Effector memory CD8-positive, alpha-beta T cell (primary cell): ENCODE measurements at regions not wholly inside any gene's neighbourhood (a gene's known extent, or its start where the extent isn't known, plus 50 kb on each side); places are given as distances from the start of the nearest gene placed in this dataset.

Experiments
- ATAC-seq: fragments of 150-1000 bp; cut with Tn5 transposase; replicated peaks from 2 replicates; pipeline ENCODE4 v1.10.0; 2021; ENCODE audit warnings: mild to moderate bottlenecking, moderate library complexity
- DNase-seq, 3 experiments: peaks; one replicate each; pipeline ENCODE4 v3.0.0; 2021
- H3K27ac Mint-ChIP-seq, 2 donors: one replicate each; pipeline ENCODE4 v1.8.0; 2022; ENCODE audit warnings: mild to moderate bottlenecking in 2 of 2, mixed read lengths in 2 of 2, moderate library complexity in 2 of 2
- H3K27me3 Mint-ChIP-seq, 2 donors: one replicate each; pipeline ENCODE4 v1.8.0; 2022; ENCODE audit warnings: mixed read lengths in 2 of 2
- H3K36me3 Mint-ChIP-seq: one replicate; pipeline ENCODE4 v1.8.0; 2022; ENCODE audit warnings: mild to moderate bottlenecking, moderate library complexity, mixed read lengths; ENCODE audit not compliant: insufficient read depth
- H3K4me1 Mint-ChIP-seq, 2 donors: one replicate each; pipeline ENCODE4 v1.8.0; 2022; ENCODE audit warnings: low read depth in 2 of 2, mixed read lengths in 2 of 2
- H3K4me3 Mint-ChIP-seq, 2 donors: one replicate each; pipeline ENCODE4 v1.8.0; 2022; ENCODE audit warnings: mild to moderate bottlenecking in 2 of 2, mixed read lengths in 2 of 2, moderate library complexity in 2 of 2
- H3K9me3 Mint-ChIP-seq, 2 donors: one replicate each; pipeline ENCODE4 v1.8.0; 2022; ENCODE audit warnings: mixed read lengths in 2 of 2

DNA sequence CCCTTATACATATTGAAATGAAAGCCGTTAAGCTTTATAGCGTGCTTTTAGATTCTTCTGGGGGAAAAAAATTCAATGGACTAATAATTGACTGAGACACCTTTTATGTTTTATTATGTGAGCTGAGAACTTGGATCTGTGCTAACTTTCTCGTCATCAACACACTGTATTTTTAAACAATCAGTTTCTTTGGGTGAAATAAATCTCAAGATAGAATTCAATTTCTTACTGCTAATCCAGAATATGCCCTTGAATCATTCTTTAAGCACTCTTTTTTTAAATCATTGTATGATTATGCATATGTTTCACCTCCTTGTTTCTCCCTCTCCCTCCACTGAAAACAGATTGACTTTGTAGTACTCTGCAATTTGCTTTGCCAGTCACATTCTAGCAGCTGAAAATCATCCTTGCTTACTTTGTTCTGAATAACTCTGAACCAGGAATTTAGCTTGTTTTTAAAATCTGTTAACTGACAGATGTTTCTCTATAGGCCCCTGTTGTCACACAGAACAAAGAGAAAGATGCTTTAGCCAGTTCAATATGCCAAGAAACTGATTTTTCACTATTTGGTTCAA, 81.5 kb downstream of the SLIT2 start:
- DNase-seq (no peak), ATAC-seq (no peak)
- Mint-ChIP-seq H3K27ac (no peak overlapping the region), H3K36me3 (no peaks in the 10 kb centered on the region), H3K27me3 (no peaks in the 10 kb centered on the region), H3K4me3 (no peak overlapping the region), H3K4me1 (no peaks in the 10 kb centered on the region), H3K9me3 (peaks cover 6 to 11% of the 10 kb centered on the region in 2 donors)

- H3K9me3 Mint-ChIP-seq, result peaks cover 4 to 6% of the 10 kb centered on the region in 2 donors
- ATAC-seq (no peak), DNase-seq (no peak)
- no peak overlapping the region for H3K4me3 Mint-ChIP-seq
- H3K27ac Mint-ChIP-seq, result no peak overlapping the region
- H3K36me3 Mint-ChIP-seq, result no peaks in the 10 kb centered on the region
- no peaks in the 10 kb centered on the region for H3K4me1 Mint-ChIP-seq
- H3K27me3 Mint-ChIP-seq, result no peaks in the 10 kb centered on the region
These were observed 85.6 kb downstream of the SLIT2 start for GRCh38 chr4:20337261-20337664.

GRCh38 chr4:20338841-20339240, 87.1 kb downstream of the SLIT2 start:
- H3K9me3 Mint-ChIP-seq, result peaks cover 6% of the 10 kb centered on the region in 2 donors
- no peak for DNase-seq

DNA sequence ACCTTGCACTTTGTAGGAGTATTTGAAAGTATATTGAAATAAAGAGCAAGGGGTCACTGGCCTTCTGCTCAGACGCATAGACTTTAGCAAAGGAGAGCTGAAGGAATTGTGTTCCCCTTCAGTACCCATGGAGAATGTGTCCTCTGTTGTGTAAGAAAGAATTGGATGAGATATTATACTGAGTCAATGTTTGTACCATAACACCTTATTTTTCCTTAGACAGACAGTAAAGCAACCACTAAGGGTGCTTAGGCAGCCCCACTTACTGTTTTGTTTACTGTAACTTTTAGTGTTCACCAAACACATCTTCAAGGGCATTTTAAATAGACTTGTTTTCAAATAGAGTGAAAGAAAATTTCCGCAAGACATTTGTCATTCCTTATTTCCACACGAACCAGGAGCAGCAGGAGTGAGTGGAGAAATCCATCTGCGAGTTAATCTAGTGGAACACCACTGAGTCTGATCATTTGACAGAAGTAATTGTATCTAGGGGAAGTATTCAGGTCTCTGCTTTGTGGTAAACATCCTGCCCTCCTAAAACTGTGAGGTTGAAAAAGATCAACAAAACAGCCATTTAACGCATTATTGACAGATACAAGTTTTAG, 89.5 kb downstream of the SLIT2 start:
- ATAC-seq (no peak), DNase-seq (no peak)
- Mint-ChIP-seq H3K27ac (no peak overlapping the region), H3K4me1 (no peaks in the 10 kb centered on the region), H3K4me3 (no peak overlapping the region), H3K36me3 (no peaks in the 10 kb centered on the region), H3K27me3 (no peaks in the 10 kb centered on the region), H3K9me3 (peaks cover 4 to 6% of the 10 kb centered on the region in 2 donors)

More at GRCh38 chr4:20338841-20339240, 87.1 kb downstream of the SLIT2 start:
- Mint-ChIP-seq H3K4me3 (no peak overlapping the region), H3K4me1 (no peaks in the 10 kb centered on the region), H3K27ac (no peak overlapping the region), H3K36me3 (no peaks in the 10 kb centered on the region), H3K27me3 (no peaks in the 10 kb centered on the region)
- no peak for ATAC-seq

- no peaks in the 10 kb centered on the region for H3K4me1 Mint-ChIP-seq
- ATAC-seq (no peak), DNase-seq (no peak)
- peaks cover 0 to 4% of the 10 kb centered on the region in 2 donors for H3K9me3 Mint-ChIP-seq
- no peaks in the 10 kb centered on the region for H3K27me3 Mint-ChIP-seq
- no peak overlapping the region for H3K27ac Mint-ChIP-seq
- no peaks in the 10 kb centered on the region for H3K36me3 Mint-ChIP-seq
- no peak overlapping the region for H3K4me3 Mint-ChIP-seq
These were observed 95.8 kb downstream of the SLIT2 start for GRCh38 chr4:20347531-20347930.

DNA sequence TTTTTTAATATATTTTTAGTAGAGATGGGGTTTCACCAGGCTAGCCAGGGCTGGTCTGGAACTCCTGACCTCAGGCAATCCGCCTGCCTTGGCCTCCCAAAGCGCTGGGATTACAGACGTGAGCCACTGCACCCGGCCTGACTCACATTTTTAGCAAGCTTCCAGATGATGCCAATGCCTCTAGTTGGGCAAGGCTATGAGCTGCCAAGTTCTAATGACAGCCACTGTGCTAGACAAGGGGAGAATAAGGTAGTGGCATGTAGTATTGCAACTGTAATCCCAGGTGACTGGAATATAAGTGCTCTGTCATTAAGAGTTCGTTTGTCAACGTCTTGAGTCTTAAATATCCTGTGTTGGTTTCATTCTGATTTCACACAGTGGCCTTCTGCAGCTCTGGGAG, 96.7 kb downstream of the SLIT2 start:
- H3K27ac Mint-ChIP-seq, result no peak overlapping the region
- peaks cover 0 to 2% of the 10 kb centered on the region in 2 donors for H3K9me3 Mint-ChIP-seq
- ATAC-seq (no peak), DNase-seq (no peak)
- no peaks in the 10 kb centered on the region for H3K36me3 Mint-ChIP-seq
- no peaks in the 10 kb centered on the region for H3K27me3 Mint-ChIP-seq
- H3K4me1 Mint-ChIP-seq, result no peaks in the 10 kb centered on the region
- H3K4me3 Mint-ChIP-seq, result no peak overlapping the region

DNA sequence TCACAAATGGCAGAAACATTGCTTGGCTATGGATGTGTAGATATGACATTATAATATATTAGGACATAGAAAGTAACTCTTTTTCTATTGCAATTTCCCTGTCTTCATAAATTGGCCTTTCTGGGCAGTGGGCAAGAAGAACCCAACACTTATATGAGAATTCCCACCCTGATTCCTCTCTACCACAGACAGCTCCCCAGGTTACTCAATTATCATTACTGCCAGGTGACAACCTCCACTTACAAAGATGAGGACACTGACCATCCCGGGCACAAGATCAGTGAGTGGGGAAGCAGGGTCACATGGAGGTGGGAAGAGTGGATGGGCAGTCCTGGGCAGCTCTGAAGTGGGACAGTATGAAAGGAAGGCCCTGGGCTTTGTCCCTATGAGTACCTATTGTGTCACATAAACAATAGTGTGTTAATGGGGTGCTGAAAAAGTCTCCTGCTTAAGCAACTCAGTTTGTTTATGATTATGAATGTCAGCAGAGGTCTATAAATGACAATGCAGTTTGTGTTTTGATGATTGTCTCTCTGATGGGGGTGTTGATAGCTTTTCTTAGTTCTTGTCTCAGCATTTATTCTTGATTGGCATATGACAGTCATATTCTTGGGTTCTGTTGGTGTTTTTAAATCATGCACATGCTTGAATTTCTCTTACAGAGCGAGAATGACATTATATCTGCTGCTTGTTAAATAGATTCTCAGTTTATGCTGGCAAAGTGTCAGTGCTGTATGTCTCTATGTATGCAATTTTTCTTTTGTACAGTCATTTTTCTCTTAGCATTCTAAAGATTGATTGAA, 99.9 kb downstream of the SLIT2 start:
- Mint-ChIP-seq H3K9me3 (peaks cover 0 to 2% of the 10 kb centered on the region in 2 donors), H3K27me3 (no peaks in the 10 kb centered on the region), H3K4me3 (no peak overlapping the region), H3K27ac (no peak overlapping the region), H3K36me3 (no peaks in the 10 kb centered on the region), H3K4me1 (no peaks in the 10 kb centered on the region)
- DNase-seq (no peak), ATAC-seq (no peak)

- no peak overlapping the region for H3K4me3 Mint-ChIP-seq
- DNase-seq (no peak), ATAC-seq (no peak)
- H3K27me3 Mint-ChIP-seq, result no peaks in the 10 kb centered on the region
- peaks cover 0 to 2% of the 10 kb centered on the region in 2 donors for H3K9me3 Mint-ChIP-seq
- no peak overlapping the region for H3K27ac Mint-ChIP-seq
- H3K4me1 Mint-ChIP-seq, result no peaks in the 10 kb centered on the region
- no peaks in the 10 kb centered on the region for H3K36me3 Mint-ChIP-seq
These were observed 100.4 kb downstream of the SLIT2 start for GRCh38 chr4:20352163-20352431.

DNA sequence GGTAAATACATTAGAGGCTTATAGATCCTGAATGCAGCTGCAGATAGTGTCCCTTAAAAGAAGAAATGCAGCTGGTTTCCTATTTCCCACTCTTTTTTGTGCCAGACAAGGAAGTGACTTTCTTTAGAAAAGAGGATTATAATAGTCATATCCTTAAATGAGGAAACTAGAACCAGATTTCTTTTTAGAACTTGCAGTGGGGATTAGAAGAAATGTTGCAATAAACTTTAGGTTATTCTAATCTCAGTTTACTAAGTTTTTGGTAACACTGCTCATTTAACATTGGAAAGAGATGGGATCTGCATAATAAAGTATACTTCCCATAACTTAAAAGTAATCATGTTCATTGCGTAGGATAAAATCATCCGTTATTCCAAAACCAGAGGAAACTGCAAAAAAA, 101.9 kb downstream of the SLIT2 start:
- H3K4me1 Mint-ChIP-seq, result no peaks in the 10 kb centered on the region
- no peak for DNase-seq
- no peak overlapping the region for H3K4me3 Mint-ChIP-seq
- H3K27ac Mint-ChIP-seq, result no peak overlapping the region
- H3K27me3 Mint-ChIP-seq, result no peaks in the 10 kb centered on the region
- H3K9me3 Mint-ChIP-seq, result peaks cover 0 to 5% of the 10 kb centered on the region in 2 donors
- H3K36me3 Mint-ChIP-seq, result no peaks in the 10 kb centered on the region
- ATAC-seq, result no peak

DNA sequence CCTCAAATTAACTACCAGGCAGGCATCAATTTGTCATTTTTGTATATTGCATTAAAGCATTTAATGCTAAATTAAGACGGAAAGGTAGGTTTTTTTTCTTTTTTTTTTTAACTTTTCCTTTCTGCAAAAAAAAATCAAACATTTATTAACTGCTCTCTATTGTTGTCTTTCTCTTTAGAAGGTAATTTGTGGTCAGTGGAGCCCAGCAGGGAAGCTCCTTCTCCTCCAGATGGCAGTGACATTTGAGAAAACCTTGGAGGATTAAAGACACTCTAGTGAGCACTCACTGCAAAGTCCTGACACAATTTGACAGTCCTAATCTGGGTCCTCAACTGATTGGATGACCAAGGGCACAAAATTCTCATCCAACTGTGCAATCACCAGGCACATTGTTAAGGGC, 102.4 kb downstream of the SLIT2 start:
- Mint-ChIP-seq H3K9me3 (peaks cover 2 to 5% of the 10 kb centered on the region in 2 donors), H3K4me1 (no peaks in the 10 kb centered on the region), H3K4me3 (no peak overlapping the region), H3K27me3 (no peaks in the 10 kb centered on the region), H3K27ac (no peak overlapping the region), H3K36me3 (no peaks in the 10 kb centered on the region)
- no peak for DNase-seq
- no peak for ATAC-seq

DNA sequence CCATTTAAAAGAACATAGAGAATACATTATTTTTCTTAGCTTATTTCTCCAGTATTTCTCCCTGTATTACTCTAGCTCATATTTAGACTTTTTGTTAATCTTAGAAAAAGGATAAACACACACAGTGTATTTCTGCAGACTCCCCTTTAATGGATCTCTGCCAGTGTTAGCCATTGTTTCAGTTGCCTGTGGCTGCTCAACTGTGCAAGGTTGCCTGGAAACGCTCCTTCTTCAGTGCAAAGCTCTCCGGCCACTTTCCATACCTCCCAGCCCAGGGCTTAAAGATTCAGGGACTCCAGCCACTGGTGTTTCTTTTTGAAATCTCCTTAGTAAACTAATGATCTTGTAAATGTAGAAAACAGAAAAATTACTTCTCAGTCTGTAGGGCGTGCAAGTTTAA, 104.9 kb downstream of the SLIT2 start:
- Mint-ChIP-seq H3K4me3 (no peak overlapping the region), H3K4me1 (no peaks in the 10 kb centered on the region), H3K27me3 (no peaks in the 10 kb centered on the region), H3K27ac (no peak overlapping the region), H3K36me3 (no peaks in the 10 kb centered on the region), H3K9me3 (peaks cover 7 to 11% of the 10 kb centered on the region in 2 donors)
- DNase-seq, result no peak
- ATAC-seq, result no peak

- ATAC-seq (no peak), DNase-seq (no peak)
- peaks cover 7 to 11% of the 10 kb centered on the region in 2 donors for H3K9me3 Mint-ChIP-seq
- no peak overlapping the region for H3K4me3 Mint-ChIP-seq
- H3K27me3 Mint-ChIP-seq, result no peaks in the 10 kb centered on the region
- no peak overlapping the region for H3K27ac Mint-ChIP-seq
- no peaks in the 10 kb centered on the region for H3K4me1 Mint-ChIP-seq
- no peaks in the 10 kb centered on the region for H3K36me3 Mint-ChIP-seq
These were observed 106.4 kb downstream of the SLIT2 start for GRCh38 chr4:20358110-20358509.

- ATAC-seq, result no peak
- H3K27ac Mint-ChIP-seq, result no peak overlapping the region
- no peaks in the 10 kb centered on the region for H3K27me3 Mint-ChIP-seq
- H3K4me1 Mint-ChIP-seq, result no peaks in the 10 kb centered on the region
- H3K4me3 Mint-ChIP-seq, result no peak overlapping the region
- no peaks in the 10 kb centered on the region for H3K36me3 Mint-ChIP-seq
- peaks cover 7 to 11% of the 10 kb centered on the region in 2 donors for H3K9me3 Mint-ChIP-seq
- DNase-seq, result no peak
These were observed 108.0 kb downstream of the SLIT2 start for GRCh38 chr4:20359692-20360091.

GRCh38 chr4:20362148-20362547, 110.4 kb downstream of the SLIT2 start:
- no peaks in the 10 kb centered on the region for H3K4me1 Mint-ChIP-seq
- peaks cover 7 to 11% of the 10 kb centered on the region in 2 donors for H3K9me3 Mint-ChIP-seq
- no peak overlapping the region for H3K4me3 Mint-ChIP-seq
- no peaks in the 10 kb centered on the region for H3K36me3 Mint-ChIP-seq
- no peaks in the 10 kb centered on the region for H3K27me3 Mint-ChIP-seq
- no peak for DNase-seq
- ATAC-seq, result no peak
- H3K27ac Mint-ChIP-seq, result no peak overlapping the region
